Stimulated activated CD4-positive, alpha-beta T cell treated with anti-CD3 and anti-CD28 coated beads, Interleukin-15, amount 100 ng/mL, for 1 hour (primary cell): ENCODE measurements at regions not wholly inside any gene's neighbourhood (a gene's known extent, or its start where the extent isn't known, plus 50 kb on each side); places are given as distances from the start of the nearest gene placed in this dataset.
"Not testable (repeated sequence)": the region's sequence is repeated elsewhere in the genome, so short reads cannot be mapped to it uniquely, and the experiment has no call there.

Experiments
- DNase-seq, 2 donors: peaks; one replicate each; pipeline ENCODE4 v3.0.0-alpha.2; 2020; ENCODE audit warnings: low read depth in 1 of 2, low spot score in 1 of 2

GRCh38 chr15:20309966-20310365, 231.6 kb downstream of the GOLGA6L6 start:
- DNase-seq: not testable (repeated sequence)

- DNase-seq: not testable (repeated sequence)
Observed at GRCh38 chr15:20309395-20309794, 232.2 kb downstream of the GOLGA6L6 start.

- not testable (repeated sequence) for DNase-seq
Observed at GRCh38 chr15:20308027-20308690, 233.4 kb downstream of the GOLGA6L6 start.

GRCh38 chr15:20307137-20307536, 234.5 kb downstream of the GOLGA6L6 start:
- DNase-seq: not testable (repeated sequence)

GRCh38 chr15:20306497-20307106, 235.0 kb downstream of the GOLGA6L6 start:
- DNase-seq: not testable (repeated sequence)

- DNase-seq: not testable (repeated sequence)
Observed at GRCh38 chr15:20305912-20306311, 235.7 kb downstream of the GOLGA6L6 start.

GRCh38 chr15:20305015-20305465, 236.6 kb downstream of the GOLGA6L6 start:
- DNase-seq: not testable (repeated sequence)

- DNase-seq: not testable (repeated sequence)
Observed at GRCh38 chr15:20304282-20305014, 237.2 kb downstream of the GOLGA6L6 start.

GRCh38 chr15:20303248-20304171, 238.1 kb downstream of the GOLGA6L6 start:
- DNase-seq: not testable (repeated sequence)

GRCh38 chr15:20302141-20303069, 239.2 kb downstream of the GOLGA6L6 start:
- not testable (repeated sequence) for DNase-seq

GRCh38 chr15:20301471-20302081, 240.0 kb downstream of the GOLGA6L6 start:
- DNase-seq: not testable (repeated sequence)

- not testable (repeated sequence) for DNase-seq
Observed at GRCh38 chr15:20301041-20301390, 240.6 kb downstream of the GOLGA6L6 start.

- not testable (repeated sequence) for DNase-seq
Observed at GRCh38 chr15:20300351-20301040, 241.1 kb downstream of the GOLGA6L6 start.

- DNase-seq: not testable (repeated sequence)
Observed at GRCh38 chr15:20297603-20298123, 243.9 kb downstream of the GOLGA6L6 start.

GRCh38 chr15:20296261-20296660, 245.3 kb downstream of the GOLGA6L6 start:
- not testable (repeated sequence) for DNase-seq

GRCh38 chr15:20295238-20295811, 246.3 kb downstream of the GOLGA6L6 start:
- no peak for DNase-seq

- no peak for DNase-seq
Observed at GRCh38 chr15:20294651-20295237, 246.9 kb downstream of the GOLGA6L6 start.
